ENCODE measurements at regions not wholly inside any gene's neighbourhood (a gene's known extent, or its start where the extent isn't known, plus 50 kb on each side); places are given as distances from the start of the nearest gene placed in this dataset.
"Not testable (repeated sequence)": the region's sequence is repeated elsewhere in the genome, so short reads cannot be mapped to it uniquely, and the experiment has no call there.

- no peaks in the 10 kb centered on the region for H3K36me3 ChIP-seq (ENCODE audit: low read depth, low read length)
- no peak for ATAC-seq
Measured at GRCh38 chr11:106551744-106552673, 466.3 kb downstream of the GUCY1A2 start.

GRCh38 chr11:106552694-106553203, 465.5 kb downstream of the GUCY1A2 start:
- H3K9me3 ChIP-seq (ENCODE audit: low read length), result no peaks in the 10 kb centered on the region
- H3F3A ChIP-seq (ENCODE audit: low read length, unreplicated experiment), result no peaks in the 10 kb centered on the region
- ChIA-PET POLR2A (ENCODE audit: unreplicated experiment) (no interaction called here), CTCF (no interaction called here)
- H3K36me3 ChIP-seq (ENCODE audit: low read depth, low read length), result no peaks in the 10 kb centered on the region
- H3K4me3 ChIP-seq (ENCODE audit: low read length), result no peak overlapping the region
- no peaks in the 10 kb centered on the region for H3K9me2 ChIP-seq (replicated peaks; ENCODE audit: low read length)
- no TSS peak for BruUV-seq (replicated peaks)
- H3K4me2 ChIP-seq (ENCODE audit: low read length), result no peak overlapping the region
- no peak for TF ChIP-seq EZH2 (IDR thresholded peaks at IDR 0.05; ENCODE audit: low read length, unreplicated experiment)
- no peak for TF ChIP-seq EZH2phosphoT487 (IDR thresholded peaks at IDR 0.05; ENCODE audit: borderline replicate concordance, low read length)
- no peak for TF ChIP-seq CTCF (conservative IDR thresholded peaks at IDR 0.05; ENCODE audit: low read depth, low read length)
- no peak for DNase-seq
- H3K79me2 ChIP-seq (ENCODE audit: low read length), result no peaks in the 10 kb centered on the region
- H2AFZ ChIP-seq (ENCODE audit: low read length), result no peak overlapping the region
- no peaks in the 10 kb centered on the region for H4K20me1 ChIP-seq (ENCODE audit: low read length)
- no peak for ATAC-seq
- no peaks in the 10 kb centered on the region for H3K27me3 ChIP-seq (ENCODE audit: low read length)
- no peaks in the 10 kb centered on the region for H3K4me1 ChIP-seq (ENCODE audit: insufficient read depth, low read length)
- no peak overlapping the region for H3K9ac ChIP-seq (ENCODE audit: low read length)
- H3K27ac ChIP-seq (ENCODE audit: low read length), result no peak overlapping the region
- intact Hi-C loops (cut with micrococcal nuclease), result no loop called here

More at GRCh38 chr11:106551744-106552673, 466.3 kb downstream of the GUCY1A2 start:
- Histone ChIP-seq H3K4me2 (ENCODE audit: low read length) (no peak overlapping the region), H2AFZ (ENCODE audit: low read length) (no peak overlapping the region), H3K4me3 (ENCODE audit: low read length) (no peak overlapping the region), H3K9me3 (ENCODE audit: low read length) (no peaks in the 10 kb centered on the region), H3K9me2 (replicated peaks; ENCODE audit: low read length) (no peaks in the 10 kb centered on the region), H3K4me1 (ENCODE audit: insufficient read depth, low read length) (no peaks in the 10 kb centered on the region), H3K27ac (ENCODE audit: low read length) (no peak overlapping the region), H3K27me3 (ENCODE audit: low read length) (no peaks in the 10 kb centered on the region), H3K9ac (ENCODE audit: low read length) (no peak overlapping the region), H3K79me2 (ENCODE audit: low read length) (no peaks in the 10 kb centered on the region), H4K20me1 (ENCODE audit: low read length) (no peaks in the 10 kb centered on the region), H3F3A (ENCODE audit: low read length, unreplicated experiment) (no peaks in the 10 kb centered on the region)
- no peak for TF ChIP-seq EZH2phosphoT487 (IDR thresholded peaks at IDR 0.05; ENCODE audit: borderline replicate concordance, low read length)
- TF ChIP-seq EZH2 (IDR thresholded peaks at IDR 0.05; ENCODE audit: low read length, unreplicated experiment), result no peak
- no peak for TF ChIP-seq CTCF (conservative IDR thresholded peaks at IDR 0.05; ENCODE audit: low read depth, low read length)
- no peak for DNase-seq
- ChIA-PET POLR2A (ENCODE audit: unreplicated experiment) (no interaction called here), CTCF (no interaction called here)
- intact Hi-C loops (cut with micrococcal nuclease), result no loop called here
- no TSS peak for BruUV-seq (replicated peaks)

DNA sequence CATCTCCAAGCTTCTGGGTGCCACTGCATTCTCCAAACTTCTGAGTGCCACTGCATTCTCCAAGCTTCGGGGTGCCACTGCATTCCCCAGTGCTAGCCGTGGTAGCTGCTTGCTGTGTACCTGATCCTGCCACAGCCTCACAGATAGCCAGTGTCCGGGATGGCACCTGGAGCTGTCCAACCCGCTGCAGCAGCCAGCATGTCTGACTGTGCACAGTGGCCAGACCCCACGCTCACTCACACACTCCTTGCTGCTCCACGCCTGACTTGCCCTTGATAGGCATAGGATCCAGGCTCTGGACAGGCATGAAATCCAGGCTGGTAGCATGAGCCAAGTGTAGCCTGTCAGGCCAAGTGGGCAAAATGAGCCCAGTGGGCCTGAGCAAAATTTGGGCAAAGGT, 465.0 kb downstream of the GUCY1A2 start:
- intact Hi-C loops (cut with micrococcal nuclease), result no loop called here
- BruUV-seq (replicated peaks), result no TSS peak
- Histone ChIP-seq H3K36me3 (ENCODE audit: low read depth, low read length) (no peaks in the 10 kb centered on the region), H3K4me3 (ENCODE audit: low read length) (no peak overlapping the region), H3K27ac (ENCODE audit: low read length) (no peak overlapping the region), H2AFZ (ENCODE audit: low read length) (no peak overlapping the region), H3K9ac (ENCODE audit: low read length) (no peak overlapping the region), H4K20me1 (ENCODE audit: low read length) (no peaks in the 10 kb centered on the region), H3K27me3 (ENCODE audit: low read length) (no peaks in the 10 kb centered on the region), H3K4me1 (ENCODE audit: insufficient read depth, low read length) (no peaks in the 10 kb centered on the region), H3K9me3 (ENCODE audit: low read length) (no peaks in the 10 kb centered on the region), H3K79me2 (ENCODE audit: low read length) (no peaks in the 10 kb centered on the region), H3K9me2 (replicated peaks; ENCODE audit: low read length) (no peaks in the 10 kb centered on the region), H3F3A (ENCODE audit: low read length, unreplicated experiment) (no peaks in the 10 kb centered on the region), H3K4me2 (ENCODE audit: low read length) (no peak overlapping the region)
- TF ChIP-seq EZH2phosphoT487 (IDR thresholded peaks at IDR 0.05; ENCODE audit: borderline replicate concordance, low read length) (no peak), EZH2 (IDR thresholded peaks at IDR 0.05; ENCODE audit: low read length, unreplicated experiment) (no peak), CTCF (conservative IDR thresholded peaks at IDR 0.05; ENCODE audit: low read depth, low read length) (no peak)
- DNase-seq (no peak), ATAC-seq (no peak)
- ChIA-PET POLR2A (ENCODE audit: unreplicated experiment) (no interaction called here), CTCF (no interaction called here)

DNA sequence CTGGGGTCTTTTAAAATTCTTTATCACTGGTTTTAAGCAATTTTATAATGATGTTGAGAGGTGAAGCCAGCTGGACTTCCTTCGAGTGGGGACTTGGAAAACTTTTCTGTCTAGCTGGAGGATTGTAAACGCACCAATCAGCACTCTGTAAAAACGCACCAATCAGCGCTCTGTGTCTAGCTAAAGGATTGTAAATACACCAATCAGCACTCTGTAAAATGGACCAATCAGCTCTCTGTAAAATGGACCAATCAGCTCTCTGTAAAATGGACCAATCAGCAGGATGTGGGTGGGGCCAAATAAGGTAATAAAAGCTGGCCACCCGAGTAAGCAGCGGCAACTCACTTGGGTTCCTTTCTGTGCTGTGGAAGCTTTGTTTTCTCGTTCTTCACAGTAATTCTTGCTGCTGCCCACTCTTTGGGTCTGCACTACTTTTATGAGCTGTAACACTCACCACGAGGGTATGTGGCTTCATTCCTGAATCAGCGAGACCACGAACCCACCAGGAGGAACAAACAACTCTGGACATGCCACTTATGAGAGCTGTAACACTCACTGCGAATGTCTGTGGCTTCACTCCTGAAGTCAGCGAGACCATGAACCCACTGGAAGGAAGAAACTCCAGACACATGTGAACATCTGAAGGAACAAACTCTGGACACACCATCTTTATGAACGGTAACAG, 462.6 kb downstream of the GUCY1A2 start:
- intact Hi-C loops (cut with micrococcal nuclease); BruUV-seq (replicated peaks); H2AFZ ChIP-seq (ENCODE audit: low read length); H3K9me2 ChIP-seq (replicated peaks; ENCODE audit: low read length); H3K79me2 ChIP-seq (ENCODE audit: low read length); DNase-seq; POLR2A ChIA-PET (ENCODE audit: unreplicated experiment); H3K9ac ChIP-seq (ENCODE audit: low read length); H3K27ac ChIP-seq (ENCODE audit: low read length); H3K27me3 ChIP-seq (ENCODE audit: low read length); ATAC-seq; H3K4me3 ChIP-seq (ENCODE audit: low read length); H3K4me2 ChIP-seq (ENCODE audit: low read length); H3K9me3 ChIP-seq (ENCODE audit: low read length); CTCF ChIA-PET; H4K20me1 ChIP-seq (ENCODE audit: low read length); H3K4me1 ChIP-seq (ENCODE audit: insufficient read depth, low read length); H3F3A ChIP-seq (ENCODE audit: low read length, unreplicated experiment); H3K36me3 ChIP-seq (ENCODE audit: low read depth, low read length): not testable (repeated sequence)

Measured in PC-3 (cell line).